Left forelimb (tissue), 1 donor: ENCODE measurements at regions not wholly inside any gene's neighbourhood (a gene's known extent, or its start where the extent isn't known, plus 50 kb on each side); places are given as distances from the start of the nearest gene placed in this dataset.
"Not testable (repeated sequence)": the region's sequence is repeated elsewhere in the genome, so short reads cannot be mapped to it uniquely, and the experiment has no call there.

ENCODE experiments used
- DNase-seq: peaks from one replicate; pipeline ENCODE4 v3.0.0-alpha.2; 2018; ENCODE audit warnings: low spot score

GRCh38 chr15:61337541-61337940 lies 108.4 kb upstream of the RORA start:
- no peak for DNase-seq

GRCh38 chr15:61336026-61336638 lies 107.0 kb upstream of the RORA start:
- no peak for DNase-seq

- not testable (repeated sequence) for DNase-seq
Observed at GRCh38 chr15:61334714-61335113, 105.6 kb upstream of the RORA start.

- no peak for DNase-seq
Observed at GRCh38 chr15:61331019-61331418, 101.9 kb upstream of the RORA start.

GRCh38 chr15:61327019-61327631 lies 98.0 kb upstream of the RORA start:
- DNase-seq = no peak

- no peak for DNase-seq
Observed at GRCh38 chr15:61319892-61320291, 90.8 kb upstream of the RORA start.

- DNase-seq = no peak
Observed at GRCh38 chr15:61318802-61319525, 89.9 kb upstream of the RORA start.

GRCh38 chr15:61318301-61318700 lies 89.2 kb upstream of the RORA start:
- no peak for DNase-seq

- DNase-seq = no peak
Observed at GRCh38 chr15:61315471-61315870, 86.4 kb upstream of the RORA start.

- no peak for DNase-seq
Observed at GRCh38 chr15:61314427-61314826, 85.3 kb upstream of the RORA start.

GRCh38 chr15:61309617-61310016 lies 80.5 kb upstream of the RORA start:
- no peak for DNase-seq

- no peak for DNase-seq
Observed at GRCh38 chr15:61309031-61309511, 80.0 kb upstream of the RORA start.

GRCh38 chr15:61308437-61308836 lies 79.3 kb upstream of the RORA start:
- DNase-seq = no peak

GRCh38 chr15:61307474-61307873 lies 78.4 kb upstream of the RORA start:
- DNase-seq = no peak

GRCh38 chr15:61301701-61302100 lies 72.6 kb upstream of the RORA start:
- DNase-seq = no peak

GRCh38 chr15:61299075-61299763 lies 70.1 kb upstream of the RORA start:
- no peak for DNase-seq

- DNase-seq = no peak
Observed at GRCh38 chr15:61295239-61295638, 66.1 kb upstream of the RORA start.

- no peak for DNase-seq
Observed at GRCh38 chr15:61282661-61283060, 53.6 kb upstream of the RORA start.

GRCh38 chr15:61281328-61281727 lies 52.2 kb upstream of the RORA start:
- no peak for DNase-seq
